GM18517 (cell line): ENCODE measurements at regions not wholly inside any gene's neighbourhood (a gene's known extent, or its start where the extent isn't known, plus 50 kb on each side); places are given as distances from the start of the nearest gene placed in this dataset.
"Not testable (repeated sequence)": the region's sequence is repeated elsewhere in the genome, so short reads cannot be mapped to it uniquely, and the experiment has no call there.

ENCODE experiments used
- ATAC-seq: cut with Tn5 transposase; IDR thresholded peaks from one replicate; pipeline ENCODE4 v1.9.1; 2021; ENCODE audit warnings: mild to moderate bottlenecking, moderate library complexity; ENCODE audit not compliant: unreplicated experiment

- ATAC-seq: not testable (repeated sequence)
Observed at GRCh38 chr1:149157409-149157808, 54.1 kb upstream of the NBPF9 start.

GRCh38 chr1:149158308-149158707 lies 55.0 kb upstream of the NBPF9 start:
- ATAC-seq: not testable (repeated sequence)

- not testable (repeated sequence) for ATAC-seq
Observed at GRCh38 chr1:149163063-149163444, 59.7 kb upstream of the NBPF9 start.

- ATAC-seq: not testable (repeated sequence)
Observed at GRCh38 chr1:149174765-149175164, 71.4 kb upstream of the NBPF9 start.

- ATAC-seq: not testable (repeated sequence)
Observed at GRCh38 chr1:149175812-149176211, 72.5 kb upstream of the NBPF9 start.

GRCh38 chr1:149176453-149177316 lies 73.3 kb upstream of the NBPF9 start:
- ATAC-seq: not testable (repeated sequence)

GRCh38 chr1:149190742-149191141 lies 87.4 kb upstream of the NBPF9 start:
- not testable (repeated sequence) for ATAC-seq

GRCh38 chr1:149196651-149197050 lies 93.3 kb upstream of the NBPF9 start:
- not testable (repeated sequence) for ATAC-seq

- peak; percentile 68 for ATAC-seq
Observed at GRCh38 chr1:149200567-149200966, 97.2 kb upstream of the NBPF9 start.

- not testable (repeated sequence) for ATAC-seq
Observed at GRCh38 chr1:149202283-149202682, 98.9 kb upstream of the NBPF9 start.

GRCh38 chr1:149204396-149204795 lies 101.0 kb upstream of the NBPF9 start:
- ATAC-seq: not testable (repeated sequence)

GRCh38 chr1:149208836-149209235 lies 105.5 kb upstream of the NBPF9 start:
- not testable (repeated sequence) for ATAC-seq

- peak; percentile 81 for ATAC-seq
Observed at GRCh38 chr1:149211757-149212420, 108.5 kb upstream of the NBPF9 start.

- not testable (repeated sequence) for ATAC-seq
Observed at GRCh38 chr1:149212946-149213345, 109.6 kb upstream of the NBPF9 start.

GRCh38 chr1:149213673-149214072 lies 110.3 kb upstream of the NBPF9 start:
- not testable (repeated sequence) for ATAC-seq

GRCh38 chr1:149218080-149218988 lies 115.0 kb upstream of the NBPF9 start:
- not testable (repeated sequence) for ATAC-seq

- ATAC-seq: not testable (repeated sequence)
Observed at GRCh38 chr1:149219539-149219938, 116.2 kb upstream of the NBPF9 start.

GRCh38 chr1:149220463-149221074 lies 117.2 kb upstream of the NBPF9 start:
- not testable (repeated sequence) for ATAC-seq

GRCh38 chr1:149227933-149228665 lies 124.7 kb upstream of the NBPF9 start:
- not testable (repeated sequence) for ATAC-seq
